Heart left ventricle (tissue), 13 donors: ENCODE measurements at regions not wholly inside any gene's neighbourhood (a gene's known extent, or its start where the extent isn't known, plus 50 kb on each side); places are given as distances from the start of the nearest gene placed in this dataset.

Source experiments
- CTCF ChIP-seq, 12 donors: fragments of 200-600 bp; sonication (generic) in 4 of 12; IDR thresholded peaks; one replicate each; pipeline versions ENCODE4 v1.5.0 to v1.8.0; 2018 to 2022; ENCODE audit warnings: antibody characterized with exemption in 12 of 12, mild to moderate bottlenecking in 5 of 12
- POLR2A ChIP-seq, 2 donors: fragments of 450-650 bp; IDR thresholded peaks; one replicate each; pipeline ENCODE4 v1.6.1; 2017; ENCODE audit warnings: antibody characterized with exemption in 2 of 2, mild to moderate bottlenecking in 2 of 2, moderate library complexity in 2 of 2
- donor health status: ischemic (EF 13 %, LVEDD 7.1; RV severe dilation, severe dysfunction).
- donor health status: DM: no; HTN: yes; CAD: no.
- donor health status: DM: no; HTN: no; CAD: no.
- donor health status: ischemic (EF 25% LVEDD 6.9; RV normal size, moderate dysfunction).
- donor health status: ischemic (EF 25% LVEDD 5.7; RV mildly dilated, moderate dysfunction).
- donor health status: ischemic (EF 35%, LVEDD 5.7; RV mildly dilated, moderate dysfunction).
- donor health status: nonischemic (EF 11% LVEDD 7.7; RV severe dilation, severe dysfunction).
- donor health status: DM: yes; HTN: yes; CAD: no.
- donor health status: PGD.
- donor health status: ischemic (EF 29% LVEDD 5.4; RV normal size, mild dysfunction).
- donor health status: nonischemic (EF 23%, LVEDD 6.1; RV moderate dilation, normal function).

- no peak for TF ChIP-seq CTCF (IDR thresholded peaks at IDR 0.05)
- TF ChIP-seq POLR2A (IDR thresholded peaks at IDR 0.05), result no peak
Measured at GRCh38 chr3:18716101-18716500, 291.0 kb upstream of the SATB1 start.
